HG02973 (cell line): ENCODE measurements at regions not wholly inside any gene's neighbourhood (a gene's known extent, or its start where the extent isn't known, plus 50 kb on each side); places are given as distances from the start of the nearest gene placed in this dataset.
"Not testable (repeated sequence)": the region's sequence is repeated elsewhere in the genome, so short reads cannot be mapped to it uniquely, and the experiment has no call there.

Experiments
- ATAC-seq: cut with Tn5 transposase; IDR thresholded peaks from one replicate; pipeline ENCODE4 v1.9.1; 2021; ENCODE audit warnings: moderate library complexity; ENCODE audit not compliant: unreplicated experiment

DNA sequence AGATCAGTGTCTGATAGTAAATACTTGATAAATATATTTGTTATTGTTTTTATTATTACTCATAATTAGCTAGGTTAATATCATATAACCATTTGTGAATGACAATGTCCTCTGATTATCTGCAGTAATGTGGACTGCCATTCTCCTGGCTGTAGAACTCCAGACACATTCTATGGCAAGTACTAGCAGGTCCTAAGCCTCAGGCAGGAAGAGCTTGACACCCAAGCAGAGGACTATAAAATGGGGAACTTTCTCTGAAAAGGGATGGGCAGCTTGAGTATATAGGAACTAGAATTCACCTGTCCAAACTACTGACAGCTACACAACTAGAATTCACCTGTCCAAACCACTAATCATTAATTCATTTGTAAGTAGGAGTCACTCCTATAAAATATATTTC, 649.4 kb downstream of the CPS1 start:
- ATAC-seq: no peak

DNA sequence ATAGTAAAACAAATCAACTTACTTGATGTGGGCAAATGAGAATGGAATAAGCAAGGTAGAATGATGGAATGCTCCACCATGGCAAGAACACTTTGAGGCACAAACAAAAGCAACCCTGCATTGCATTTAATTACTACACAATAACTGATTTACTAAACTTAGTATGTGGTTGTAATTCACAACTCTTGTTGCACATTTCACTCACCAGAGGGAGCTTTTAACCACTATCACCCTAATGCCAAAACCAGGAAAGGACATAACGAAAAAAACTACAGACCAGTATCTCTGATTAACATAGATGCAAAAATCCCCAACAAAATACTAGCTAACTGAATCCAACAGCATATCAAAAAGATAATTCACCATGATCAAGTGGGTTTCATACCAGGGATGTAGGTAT, 659.8 kb downstream of the CPS1 start:
- ATAC-seq: no peak

DNA sequence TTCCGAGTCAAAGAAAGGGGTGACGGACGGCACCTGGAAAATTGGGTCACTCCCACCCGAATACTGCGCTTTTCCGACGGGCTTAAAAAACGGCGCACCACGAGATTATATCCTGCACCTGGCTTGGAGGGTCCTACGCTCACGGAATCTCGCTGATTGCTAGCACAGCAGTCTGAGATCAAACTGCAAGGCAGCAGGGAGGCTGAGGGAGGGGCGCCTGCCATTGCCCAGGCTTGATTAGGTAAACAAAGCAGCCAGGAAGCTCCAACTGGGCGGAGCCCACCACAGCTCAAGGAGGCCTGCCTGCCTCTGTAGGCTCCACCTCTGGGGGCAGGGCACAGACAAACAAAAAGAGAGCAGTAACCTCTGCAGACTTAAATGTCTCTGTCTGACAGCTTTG, 663.1 kb downstream of the CPS1 start:
- not testable (repeated sequence) for ATAC-seq

DNA sequence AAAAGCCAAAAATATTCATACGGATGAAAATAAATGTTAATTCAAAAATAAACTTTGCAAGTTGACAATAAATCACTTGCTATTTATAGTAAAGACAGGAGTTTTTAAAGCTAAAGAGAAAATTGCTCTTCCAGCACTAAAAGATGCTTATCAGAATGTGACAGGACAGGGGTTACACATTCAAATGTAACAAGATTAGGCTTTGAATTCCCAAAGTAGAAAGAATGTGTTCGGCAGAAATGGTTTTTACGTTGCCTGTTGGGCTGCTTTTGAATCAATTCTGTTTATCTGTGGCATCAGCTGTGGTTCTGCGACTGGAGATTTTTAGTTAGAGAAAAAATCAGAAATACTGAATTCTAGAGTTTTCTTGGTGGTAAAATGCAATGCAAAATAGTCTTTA, 669.4 kb downstream of the CPS1 start:
- no peak for ATAC-seq

DNA sequence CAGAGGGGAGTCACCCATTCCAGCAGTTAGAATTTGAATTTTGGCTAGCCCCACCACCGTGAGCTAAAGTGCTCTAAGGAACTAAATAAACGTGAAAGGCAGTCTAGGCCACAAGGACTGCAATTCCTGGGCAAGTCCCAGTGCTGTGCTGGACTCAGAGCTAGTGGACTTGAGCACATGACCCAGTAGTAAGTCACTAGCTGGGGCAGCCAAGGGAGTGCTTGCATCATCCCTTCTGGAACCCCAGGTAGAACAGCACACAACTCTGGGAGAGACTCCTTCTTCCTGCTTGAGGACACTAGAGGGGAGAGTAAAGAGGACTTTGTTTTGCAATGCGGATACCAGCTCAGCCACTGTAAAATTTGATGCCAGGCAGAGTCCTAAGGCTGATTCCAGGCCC, 672.2 kb downstream of the CPS1 start:
- no peak for ATAC-seq

DNA sequence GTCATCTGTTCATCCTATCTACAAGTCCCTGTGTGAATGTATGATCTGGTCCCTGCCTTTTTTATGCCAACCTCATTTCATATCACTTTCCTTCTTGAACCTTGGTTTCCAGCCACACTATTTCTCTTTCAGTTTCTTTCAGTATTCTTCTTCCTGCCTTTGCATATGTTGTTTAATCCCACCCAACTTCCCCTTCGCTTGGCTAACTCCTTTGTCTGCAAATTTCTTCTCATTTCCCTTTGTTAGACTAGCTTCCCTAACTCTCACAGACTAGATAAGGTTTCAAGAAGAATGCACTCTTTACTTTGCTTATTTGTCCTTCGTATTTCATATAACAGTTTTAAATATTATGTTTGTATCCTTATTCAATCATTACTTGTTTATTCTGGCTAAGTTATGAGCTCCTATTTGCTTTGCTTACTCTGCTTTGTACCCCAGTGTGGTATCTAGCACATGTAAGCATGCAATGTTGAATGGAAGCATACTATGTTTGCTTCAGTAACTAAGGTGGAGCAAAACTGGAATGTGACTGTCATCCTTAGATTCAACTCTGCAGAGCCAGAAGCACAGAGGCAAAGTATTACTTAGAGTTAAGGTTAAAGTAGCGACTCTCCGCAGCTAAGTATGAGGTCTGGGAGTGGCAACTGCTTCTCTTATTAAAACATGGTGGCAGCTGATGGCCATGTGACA, 681.3 kb downstream of the CPS1 start:
- no peak for ATAC-seq

DNA sequence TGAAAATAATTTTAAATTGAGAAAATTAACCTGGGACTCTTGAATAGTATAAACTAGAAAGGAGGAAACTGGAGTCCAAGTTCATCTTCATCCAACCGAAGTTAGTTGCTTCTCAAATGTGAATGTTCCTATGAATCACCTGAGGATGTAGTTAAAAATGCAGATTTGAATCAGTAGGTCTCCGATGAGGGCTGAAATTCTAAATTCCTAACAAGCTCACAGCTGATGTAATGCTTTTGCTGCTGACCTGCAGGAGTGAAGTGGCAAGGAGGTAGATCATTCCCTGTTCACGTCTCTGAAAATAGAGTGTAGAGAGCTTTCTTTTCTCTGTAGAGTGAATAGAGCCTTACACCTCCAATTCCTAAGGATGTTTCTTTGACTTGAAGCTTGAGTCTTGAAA, 685.5 kb downstream of the CPS1 start:
- ATAC-seq: no peak

DNA sequence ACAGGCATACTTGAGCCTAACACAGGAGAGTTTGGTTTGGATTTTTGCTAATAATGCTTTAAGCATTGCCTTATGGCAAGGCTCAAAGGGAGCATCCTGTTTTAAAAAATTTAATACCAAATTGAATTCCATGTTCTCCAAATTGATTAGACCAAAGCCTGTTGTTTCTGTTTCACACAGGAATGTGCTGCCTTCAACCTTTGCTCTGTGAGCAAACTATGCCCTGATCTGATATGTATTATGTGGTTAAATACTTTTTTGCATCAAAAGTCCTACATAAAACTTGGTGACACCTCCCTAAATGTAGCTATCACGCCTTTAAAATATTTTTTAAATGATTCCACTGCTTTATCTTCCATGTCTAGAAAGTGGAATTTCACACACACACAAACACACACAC, 691.4 kb downstream of the CPS1 start:
- no peak for ATAC-seq

DNA sequence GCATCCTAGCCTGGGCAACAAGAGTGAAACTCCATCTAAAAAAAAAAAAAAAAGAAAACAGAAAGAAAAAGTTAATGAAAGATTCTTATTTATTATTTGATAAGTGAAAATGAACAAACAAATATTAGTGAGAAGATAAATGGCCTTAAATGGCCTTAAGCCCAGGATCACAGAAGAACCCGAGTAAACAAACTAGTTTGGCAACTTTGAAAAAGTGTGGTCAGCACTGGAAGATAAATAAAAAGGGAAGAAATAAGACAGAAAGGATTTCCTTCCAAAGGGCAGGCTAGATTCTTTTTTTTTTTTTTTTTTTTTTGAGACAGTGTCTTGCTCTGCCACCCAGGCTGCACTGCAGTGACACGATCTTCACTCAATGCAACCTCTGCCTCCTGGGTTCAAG, 692.4 kb downstream of the CPS1 start:
- no peak for ATAC-seq

DNA sequence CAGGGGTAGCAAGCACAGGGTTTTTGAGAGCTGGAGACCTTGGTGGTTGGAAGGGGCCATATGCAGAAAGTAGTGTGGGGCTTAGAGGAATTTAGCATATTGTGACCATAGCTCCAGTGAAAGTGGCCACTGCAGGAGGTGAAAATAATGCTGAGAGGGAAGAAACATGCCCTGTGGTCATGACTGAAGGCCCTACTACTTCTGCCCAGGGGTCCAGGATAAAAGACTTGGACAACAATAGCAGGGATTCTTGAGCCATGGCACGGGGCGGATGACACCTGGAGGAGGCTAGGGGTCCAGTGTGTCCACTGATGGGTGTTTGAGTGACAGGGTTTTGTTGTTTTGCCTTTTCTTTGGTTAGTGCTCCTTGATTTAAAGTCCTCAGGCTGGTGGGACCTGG, 694.6 kb downstream of the CPS1 start:
- no peak for ATAC-seq

DNA sequence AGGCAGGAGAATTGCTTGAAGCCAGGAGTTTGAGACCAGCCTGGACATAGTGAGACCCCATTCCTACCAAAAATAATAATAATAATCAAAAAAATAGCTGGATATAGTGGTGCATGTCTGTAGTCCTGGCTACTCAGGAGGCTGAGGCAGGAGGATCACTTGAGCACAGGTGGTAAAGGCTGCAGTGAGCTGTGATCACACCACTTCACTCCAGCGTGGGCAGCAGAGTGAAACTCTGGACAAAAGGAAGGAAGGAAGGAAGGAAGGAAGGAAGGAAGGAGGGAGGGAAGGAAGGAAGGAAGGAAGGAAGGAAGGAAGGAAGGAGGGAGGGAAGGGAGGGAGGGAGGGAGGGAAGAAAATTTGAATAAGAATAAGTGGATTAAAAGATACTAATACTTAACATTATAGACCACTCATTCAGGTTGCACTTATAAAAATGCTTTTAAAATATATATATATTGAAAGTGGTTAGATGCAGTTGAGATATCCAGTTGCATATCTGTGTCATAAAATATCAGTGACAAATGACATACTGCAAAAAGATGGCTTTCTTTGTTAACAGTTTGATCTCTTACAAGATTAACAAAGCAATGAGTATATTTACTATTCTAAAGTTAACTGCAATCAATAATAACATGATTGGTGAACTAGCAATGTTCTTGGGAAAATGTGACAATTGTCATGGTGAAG, 702.4 kb downstream of the CPS1 start:
- no peak for ATAC-seq

DNA sequence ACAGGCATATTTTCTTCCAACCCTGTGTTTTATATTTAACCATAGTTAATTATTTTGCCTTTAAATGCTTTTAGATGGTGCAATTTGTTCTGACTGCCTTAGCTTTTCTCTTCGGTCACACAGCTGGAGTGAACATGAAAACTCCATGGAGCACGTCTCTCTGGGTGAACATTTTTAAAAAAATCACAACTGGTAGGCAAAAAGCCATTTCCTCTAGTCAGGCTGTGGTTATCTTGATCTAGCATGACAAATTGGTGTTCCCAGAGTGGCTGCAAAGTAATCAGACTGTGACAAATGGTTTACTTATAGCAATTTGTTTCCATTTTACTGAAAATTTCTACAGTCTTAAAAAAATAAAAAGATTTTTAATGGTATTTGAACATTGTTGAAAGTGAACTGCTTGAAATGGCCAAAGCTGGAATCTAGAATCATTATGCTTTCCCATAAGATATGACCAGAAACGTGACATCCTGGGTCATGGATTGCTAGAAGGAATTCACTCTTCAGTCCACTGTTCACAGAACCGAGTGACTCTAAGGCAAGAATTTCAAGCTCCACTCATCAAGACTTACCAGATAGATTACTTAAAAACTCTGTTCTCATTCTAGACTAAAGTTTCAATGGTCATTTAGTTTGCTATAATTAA, 703.6 kb downstream of the CPS1 start:
- no peak for ATAC-seq

DNA sequence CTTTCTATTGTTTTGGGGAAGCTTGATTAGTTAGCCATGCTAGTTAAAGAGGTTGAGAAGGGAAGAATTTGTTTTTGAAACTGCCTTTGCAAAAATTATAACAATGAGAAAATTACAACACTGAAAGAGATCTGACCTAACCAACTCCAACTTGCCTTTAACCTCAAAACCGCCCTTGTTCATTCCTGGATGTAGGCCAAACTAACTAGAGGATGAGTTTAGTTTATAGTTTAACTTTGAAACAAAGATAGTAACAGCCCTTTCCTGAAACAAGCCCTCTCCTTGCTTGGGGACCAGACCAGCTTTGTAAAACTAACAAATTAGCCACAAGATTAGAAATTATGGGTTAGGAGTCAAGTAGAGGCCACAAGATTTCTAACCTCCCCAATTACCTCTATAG, 713.9 kb downstream of the CPS1 start:
- no peak for ATAC-seq

DNA sequence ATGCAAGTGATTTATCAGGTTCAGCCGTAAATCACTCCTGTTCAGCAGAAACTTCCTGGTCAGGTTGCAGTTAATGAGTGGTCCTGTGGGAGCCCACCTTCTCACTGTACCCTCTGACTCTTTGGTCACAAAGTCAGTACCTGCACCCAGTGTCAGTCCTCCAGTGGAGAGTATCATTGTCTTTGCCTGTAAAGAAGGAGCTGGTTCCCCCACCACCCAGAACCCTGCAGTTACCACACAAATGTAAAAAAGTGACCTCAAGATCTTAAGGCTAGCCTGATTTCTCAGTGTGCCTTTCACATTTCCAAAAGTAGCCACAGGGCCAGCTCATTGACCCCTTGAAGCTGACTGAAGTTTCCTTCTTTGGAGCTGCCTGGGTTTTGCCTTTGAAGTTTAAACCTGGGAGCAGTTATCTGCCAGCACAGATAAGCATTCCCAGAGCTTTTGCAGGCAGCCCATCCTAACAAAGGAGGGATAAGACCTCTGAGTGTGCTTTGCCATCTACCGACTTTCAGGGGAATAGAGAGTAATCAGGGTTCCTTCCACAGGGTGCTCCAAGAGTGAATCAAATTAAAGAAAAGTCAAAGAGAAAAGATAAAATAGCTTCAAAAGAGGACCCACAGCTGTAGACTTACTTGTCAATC, 725.2 kb downstream of the CPS1 start:
- ATAC-seq: no peak

DNA sequence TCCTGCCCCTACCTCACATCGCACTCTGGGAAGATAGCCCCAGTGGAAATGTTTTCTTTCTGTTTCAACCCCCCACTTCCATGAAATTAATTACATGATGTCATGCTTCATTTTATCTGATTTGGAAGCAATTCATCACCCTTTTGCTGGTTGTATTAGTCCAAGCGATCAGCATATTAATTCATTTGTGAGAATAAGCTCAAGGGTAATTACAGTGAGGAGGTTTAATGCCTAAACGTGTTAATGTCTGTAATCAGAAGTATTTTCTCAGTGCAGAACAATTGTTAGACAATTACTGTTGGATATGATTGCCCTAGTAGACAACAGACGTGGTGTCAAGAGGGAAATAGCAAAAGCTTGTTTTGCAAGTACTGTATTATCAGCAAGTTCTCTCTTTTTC, 746.3 kb downstream of the CPS1 start:
- ATAC-seq: no peak

DNA sequence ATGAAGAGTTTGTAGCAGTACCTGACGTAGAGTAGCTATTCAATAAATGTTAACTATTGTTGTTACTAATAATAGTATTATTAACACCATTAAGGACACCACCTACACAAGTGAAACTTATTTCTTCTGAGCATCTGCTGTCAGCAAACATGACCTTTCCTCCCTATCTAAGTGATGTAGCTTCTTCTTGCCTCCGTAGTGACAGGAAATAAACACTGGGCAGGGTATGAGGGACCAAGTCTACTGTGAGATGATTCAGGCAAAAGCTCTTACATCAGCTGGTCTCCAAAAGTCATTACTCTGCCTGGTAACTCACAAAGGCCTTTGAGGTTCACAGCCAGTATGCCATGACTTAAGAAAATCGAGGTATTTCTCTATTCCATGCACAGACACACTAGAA, 750.5 kb downstream of the CPS1 start:
- no peak for ATAC-seq
